ENCODE measurements at regions not wholly inside any gene's neighbourhood (a gene's known extent, or its start where the extent isn't known, plus 50 kb on each side); places are given as distances from the start of the nearest gene placed in this dataset.

DNA sequence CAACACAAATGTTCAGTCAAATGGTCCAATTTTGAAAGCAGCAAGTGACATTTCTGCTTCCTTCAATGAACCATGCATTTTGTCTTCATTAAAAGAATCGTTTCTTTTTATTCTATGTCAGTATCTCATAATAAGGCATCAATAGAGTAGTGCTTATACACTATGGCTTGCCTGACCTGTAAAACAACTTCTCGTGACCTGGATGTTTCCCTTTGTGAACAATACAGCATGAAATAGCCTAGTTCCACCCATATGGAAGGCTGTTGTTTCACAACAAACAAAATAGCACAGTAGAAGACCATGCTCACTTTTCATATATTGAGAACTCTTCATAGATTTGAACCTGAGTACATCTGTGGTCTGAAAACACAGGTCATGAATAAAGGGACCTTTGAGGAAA is 104.3 kb upstream of the PIK3C3 start:
- TF ChIP-seq, protein P1, sequence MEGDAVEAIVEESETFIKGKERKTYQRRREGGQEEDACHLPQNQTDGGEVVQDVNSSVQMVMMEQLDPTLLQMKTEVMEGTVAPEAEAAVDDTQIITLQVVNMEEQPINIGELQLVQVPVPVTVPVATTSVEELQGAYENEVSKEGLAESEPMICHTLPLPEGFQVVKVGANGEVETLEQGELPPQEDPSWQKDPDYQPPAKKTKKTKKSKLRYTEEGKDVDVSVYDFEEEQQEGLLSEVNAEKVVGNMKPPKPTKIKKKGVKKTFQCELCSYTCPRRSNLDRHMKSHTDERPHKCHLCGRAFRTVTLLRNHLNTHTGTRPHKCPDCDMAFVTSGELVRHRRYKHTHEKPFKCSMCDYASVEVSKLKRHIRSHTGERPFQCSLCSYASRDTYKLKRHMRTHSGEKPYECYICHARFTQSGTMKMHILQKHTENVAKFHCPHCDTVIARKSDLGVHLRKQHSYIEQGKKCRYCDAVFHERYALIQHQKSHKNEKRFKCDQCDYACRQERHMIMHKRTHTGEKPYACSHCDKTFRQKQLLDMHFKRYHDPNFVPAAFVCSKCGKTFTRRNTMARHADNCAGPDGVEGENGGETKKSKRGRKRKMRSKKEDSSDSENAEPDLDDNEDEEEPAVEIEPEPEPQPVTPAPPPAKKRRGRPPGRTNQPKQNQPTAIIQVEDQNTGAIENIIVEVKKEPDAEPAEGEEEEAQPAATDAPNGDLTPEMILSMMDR (IDR thresholded peaks at IDR 0.05), result no peak
- TF ChIP-seq POLR2A (IDR thresholded peaks at IDR 0.05), result no peak
- no peak for TF ChIP-seq EP300 (IDR thresholded peaks at IDR 0.05)

All from sigmoid colon (tissue), 4 donors.